HepG2 (cell line): ENCODE measurements at regions not wholly inside any gene's neighbourhood (a gene's known extent, or its start where the extent isn't known, plus 50 kb on each side); places are given as distances from the start of the nearest gene placed in this dataset.
A peak's percentile ranks its signal among the peaks of the same experiment; 100 is the strongest.

Source experiments
- ATAC-seq: fragments of 200-7000 bp; cut with Tn5 transposase; 3 replicates; pipeline ENCODE4 v1.9.1; 2020; ENCODE audit warnings: mild to moderate bottlenecking, moderate library complexity
- BruUV-seq: library from RNA; stranded (reverse); fragments of 400-500 nt; replicated peaks from 2 replicates; lab custom pipeline; 2021; lab: Mats Ljungman, UMichigan
- CTCF ChIA-PET: fragments of 300-600 bp; formaldehyde crosslinking; extraction: SDS; loops from one replicate; lab custom pipeline; 2021; ENCODE audit warnings: low total read pairs, inconsistent platforms, low intra/inter-chr PET ratio; lab: Yijun Ruan, JAX
- POLR2A ChIA-PET: fragments of 350-600 bp; sonication (Branson Sonifier 250); formaldehyde crosslinking; loops from one replicate; lab custom pipeline; 2020; ENCODE audit warnings: antibody characterized with exemption, inconsistent platforms; lab: Yijun Ruan, JAX
- DNase-seq: peaks from one replicate; pipeline ENCODE4 v3.0.0-alpha.2; 2015; ENCODE audit warnings: low spot score
- FAIRE-seq: peaks from 3 replicates; lab custom pipeline; 2011; peaks lifted over from hg19 to GRCh38; lab: Jason Lieb, UNC
- H2AFZ ChIP-seq: one replicate; pipeline ENCODE4 v1.6.1; 2011; ENCODE audit warnings: low read length, inconsistent platforms
- H3K27ac ChIP-seq: fragments of 300-600 bp; 3 replicates; pipeline ENCODE4 v1.8.0; 2011; ENCODE audit warnings: mixed run types, mild to moderate bottlenecking, mixed read lengths, low read length, inconsistent platforms; ENCODE audit not compliant: insufficient read depth; ENCODE audit errors: extremely low read length
- H3K27me3 ChIP-seq, 2 experiments: fragments of 200-600 bp in 1 of 2; 2 replicates in 1 of 2; 3 replicates in 1 of 2; pipeline versions ENCODE4 v1.6.0 to v1.8.0; 2011; ENCODE audit warnings: low read length in 2 of 2, mild to moderate bottlenecking in 2 of 2, moderate library complexity in 2 of 2, inconsistent platforms in 1 of 2; ENCODE audit not compliant: insufficient read depth in 2 of 2, control insufficient read depth in 1 of 2
- H3K36me3 ChIP-seq, 2 experiments: fragments of 200-600 bp in 1 of 2; replicated peaks in 1 of 2; 2 replicates in 1 of 2; 3 replicates in 1 of 2; pipeline versions ENCODE4 v1.5.1 to v1.8.0; 2011; ENCODE audit warnings: low read length in 2 of 2, inconsistent platforms in 1 of 2; ENCODE audit not compliant: insufficient read depth in 2 of 2, control insufficient read depth in 1 of 2
- H3K4me1 ChIP-seq: 2 replicates; pipeline ENCODE4 v1.5.1; 2012; ENCODE audit warnings: low read length, inconsistent platforms; ENCODE audit not compliant: insufficient read depth
- H3K4me2 ChIP-seq: 2 replicates; pipeline ENCODE4 v1.6.0; 2011; ENCODE audit warnings: low read depth, low read length, inconsistent platforms
- H3K4me3 ChIP-seq, 3 experiments: fragments of 200-600 bp in 1 of 3; sonication (generic), shearing (Covaris generic) in 1 of 3; replicated peaks in 1 of 3; 2 replicates each; pipeline ENCODE4 v1.5.1; 2011 to 2016; ENCODE audit warnings: low read length in 3 of 3, inconsistent platforms in 2 of 3, low read depth in 2 of 3, mild to moderate bottlenecking in 2 of 3, control low read depth in 1 of 3, mixed read lengths in 1 of 3; ENCODE audit not compliant: insufficient read depth in 1 of 3
- H3K79me2 ChIP-seq: one replicate; pipeline ENCODE4 v1.6.1; 2011; ENCODE audit warnings: low read length, inconsistent platforms; ENCODE audit not compliant: insufficient read depth
- H3K9ac ChIP-seq: 2 replicates; pipeline ENCODE4 v1.6.0; 2011; ENCODE audit warnings: mild to moderate bottlenecking, low read depth, low read length, inconsistent platforms; ENCODE audit not compliant: insufficient read depth
- H3K9me3 ChIP-seq: 2 replicates; pipeline ENCODE4 v1.5.1; 2012; ENCODE audit warnings: mild to moderate bottlenecking, low read length
- H4K20me1 ChIP-seq: 2 replicates; pipeline ENCODE4 v1.6.0; 2011; ENCODE audit warnings: inconsistent platforms, mild to moderate bottlenecking, low read length, moderate library complexity; ENCODE audit not compliant: insufficient read depth
- CBFB ChIP-seq: sonication (generic); formaldehyde crosslinking; IDR thresholded peaks from 2 replicates; pipeline ENCODE4 v1.4.0; 2020; ENCODE audit warnings: missing genetic modification reagents
- HNRNPUL1 ChIP-seq: fragments of 200-400 bp; formaldehyde crosslinking; IDR thresholded peaks from 2 replicates; pipeline ENCODE4 v1.6.1; 2017; ENCODE audit warnings: low read depth, mild to moderate bottlenecking, low read length, moderate library complexity
- MAFK ChIP-seq, 2 experiments: IDR thresholded peaks in 1 of 2; conservative IDR thresholded peaks in 1 of 2; 2 replicates each; pipeline ENCODE4 v1.6.1; 2011; ENCODE audit warnings: improper control_type of control experiment in 2 of 2, low read length in 2 of 2
- WGBS: methylation state at CpG from one replicate; pipeline ENCODE4 v1.1.6; 2017; ENCODE audit warnings: low lambda C conversion rate; 5-methylcytosine and 5-hydroxymethylcytosine counted together
- in situ Hi-C: cut with HindIII; loops from 2 replicates; pipeline ENCODE4 v1.10.0; 2017; ENCODE audit warnings: low pct_unique_long_range_greater_than_20kb; ENCODE audit not compliant: extremely low pct_ligation_motif_present
- intact Hi-C: fragments of 100-400 bp; cut with micrococcal nuclease; formaldehyde crosslinking; loops from one replicate; pipeline ENCODE4 v1.10.0; 2022; ENCODE audit not compliant: unreplicated experiment

GRCh38 chr7:112853422-112853821 is 63.2 kb upstream of the TMEM168 start:
- Histone ChIP-seq H3K4me3 (no peak overlapping the region), H3K27me3 (no peaks in the 10 kb centered on the region), H3K4me2 (no peak overlapping the region), H3K79me2 (no peaks in the 10 kb centered on the region)
- ChIA-PET POLR2A (no interaction called here), CTCF (no interaction called here)
- BruUV-seq = no TSS peak
- FAIRE-seq = no peak
- TF ChIP-seq MAFK (conservative IDR thresholded peaks at IDR 0.05 in 1 of 2, IDR thresholded peaks at IDR 0.05 in 1 of 2; ENCODE audit: low read length in 2 of 2) = 0 out of 4 replicates have a peak, but pooled peaks of 1 of the 2 experiments have one; percentile 14
- no peak for TF ChIP-seq CBFB (CRISPR knock-in tag)
- TF ChIP-seq, all 625 proteins: peak for 1
- intact Hi-C loops (no loop called here), in situ Hi-C loops (no loop called here)
- H3K27ac ChIP-seq = no peak overlapping the region
- no peak overlapping the region for H3K9ac ChIP-seq
- no peaks in the 10 kb centered on the region; a peak in 1 of 5 replicates for H3K36me3 ChIP-seq
- no peak overlapping the region for H2AFZ ChIP-seq
- ATAC-seq = no peak
- H3K4me1 ChIP-seq = no peaks in the 10 kb centered on the region
- no peaks in the 10 kb centered on the region for H3K9me3 ChIP-seq
- H4K20me1 ChIP-seq = no peaks in the 10 kb centered on the region
- DNase-seq = no peak

GRCh38 chr7:112843151-112843550 is 53.0 kb upstream of the TMEM168 start:
- in situ Hi-C loops = no loop called here

More at GRCh38 chr7:112843151-112843550, 53.0 kb upstream of the TMEM168 start:
- no peak for DNase-seq
- ATAC-seq = no peak
- TF ChIP-seq MAFK (conservative IDR thresholded peaks at IDR 0.05 in 1 of 2, IDR thresholded peaks at IDR 0.05 in 1 of 2; ENCODE audit: low read length in 2 of 2) = peak in 1 of 2 experiments; percentile 32; a peak in 2 of 4 replicates
- no peak for TF ChIP-seq HNRNPUL1
- TF ChIP-seq, all 625 proteins: peak for 1
- Histone ChIP-seq H3K4me1 (no peaks in the 10 kb centered on the region), H3K27me3 (no peaks in the 10 kb centered on the region), H4K20me1 (no peaks in the 10 kb centered on the region; the same call in 1 of the 2 replicates), H3K36me3 (no peaks in the 10 kb centered on the region), H3K9me3 (no peaks in the 10 kb centered on the region), H3K27ac (no peak overlapping the region), H3K79me2 (no peaks in the 10 kb centered on the region), H3K4me3 (no peak overlapping the region), H3K4me2 (no peak overlapping the region), H2AFZ (no peak overlapping the region), H3K9ac (no peak overlapping the region)
- BruUV-seq = no TSS peak
- ChIA-PET CTCF (no interaction called here), POLR2A (no interaction called here)
- FAIRE-seq = no peak
- 97% methylated on average over 1 of the region's 1 CpG for WGBS
- intact Hi-C loops = no loop called here
